SIG-M5 (cell line): ENCODE measurements at regions not wholly inside any gene's neighbourhood (a gene's known extent, or its start where the extent isn't known, plus 50 kb on each side); places are given as distances from the start of the nearest gene placed in this dataset.

Source experiments
- DNase-seq: peaks from one replicate; lab custom pipeline; 2025; lab: John Stamatoyannopoulos, UW

DNA sequence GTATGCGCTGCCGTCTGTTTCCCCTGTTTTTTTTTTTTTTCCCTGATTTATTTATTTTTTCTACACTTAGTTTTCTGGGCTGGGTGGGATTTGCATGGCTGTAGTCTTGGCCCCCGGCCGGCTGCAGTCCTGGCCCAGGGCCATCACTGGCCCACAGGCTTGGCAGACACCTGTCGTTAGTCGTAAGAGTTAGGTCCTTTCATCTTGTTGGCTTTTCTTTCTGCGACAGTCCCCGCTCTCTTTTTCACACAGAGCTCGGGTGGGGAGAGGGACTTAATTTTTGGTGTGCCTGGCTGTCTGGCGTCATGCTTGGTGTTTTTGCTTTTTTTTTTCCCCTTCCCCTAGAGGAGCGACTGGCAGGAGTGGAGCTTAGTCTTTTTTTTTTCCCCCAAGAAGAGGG, 183.4 kb downstream of the KLF13 start:
- DNase-seq = no peak

DNA sequence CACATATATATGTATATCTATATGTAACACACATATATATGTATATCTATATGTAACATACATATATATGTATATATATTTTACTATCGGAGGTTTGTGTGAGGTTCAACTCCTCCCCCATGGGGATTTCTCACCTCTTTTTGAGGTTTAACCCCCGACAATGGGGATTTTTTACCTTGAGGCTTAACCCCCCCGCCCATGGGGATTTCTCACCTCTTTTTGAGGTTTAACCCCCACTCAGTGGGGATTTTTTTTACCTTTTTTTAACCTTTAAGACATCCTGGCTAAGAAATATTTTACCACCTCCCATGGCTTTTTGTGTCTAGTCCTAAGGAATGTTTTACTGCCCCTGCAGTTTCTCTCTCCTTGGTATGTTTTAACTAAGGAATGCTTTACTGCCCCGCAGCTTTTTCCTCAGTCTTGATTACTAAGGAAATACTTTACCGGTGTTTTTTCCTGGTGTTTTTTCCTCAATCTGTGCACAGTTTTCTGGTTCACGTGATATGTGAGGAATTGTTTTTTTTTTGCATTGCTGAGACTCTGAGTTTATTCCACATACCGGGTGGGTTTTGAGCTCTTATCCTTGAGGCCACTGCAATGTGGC, 185.2 kb downstream of the KLF13 start:
- no peak for DNase-seq

DNA sequence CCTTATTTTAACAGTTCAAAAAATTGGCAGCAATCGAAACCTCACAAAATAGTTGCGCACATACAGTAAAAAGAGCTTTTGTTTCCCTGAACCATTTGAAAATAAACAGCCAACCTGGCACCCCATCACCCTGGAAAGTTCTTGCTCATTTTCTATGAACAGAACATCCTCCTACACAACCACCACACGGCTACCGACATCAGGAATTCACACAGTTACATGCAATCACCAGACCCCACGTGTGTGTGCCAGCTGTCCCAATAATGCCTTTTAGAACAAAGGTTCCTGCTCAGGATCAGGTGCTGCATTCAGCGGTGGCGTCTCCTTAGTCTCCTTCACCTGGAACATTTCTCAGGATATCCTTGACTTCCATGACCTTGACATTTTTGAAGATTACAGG, 186.5 kb downstream of the KLF13 start:
- no peak for DNase-seq

DNA sequence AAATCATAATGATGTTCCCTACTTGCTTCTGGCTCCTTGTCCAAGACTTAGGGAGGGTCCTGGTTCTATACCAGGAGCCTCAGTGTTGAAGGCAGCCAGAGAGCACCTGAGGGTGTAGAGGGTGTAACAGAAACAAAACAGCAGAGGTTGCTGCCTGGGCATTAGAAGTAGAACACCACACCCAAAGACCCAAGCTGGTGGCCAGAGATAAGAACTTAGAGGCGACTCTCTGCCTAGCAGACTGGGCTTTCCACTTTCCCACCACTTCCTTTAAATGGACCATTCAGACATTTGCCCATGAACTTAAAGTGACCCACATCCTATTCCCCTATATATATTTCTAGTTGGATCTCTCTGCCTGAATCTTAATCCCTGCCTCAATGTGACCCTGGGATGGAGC, 189.8 kb downstream of the KLF13 start:
- DNase-seq = no peak

DNA sequence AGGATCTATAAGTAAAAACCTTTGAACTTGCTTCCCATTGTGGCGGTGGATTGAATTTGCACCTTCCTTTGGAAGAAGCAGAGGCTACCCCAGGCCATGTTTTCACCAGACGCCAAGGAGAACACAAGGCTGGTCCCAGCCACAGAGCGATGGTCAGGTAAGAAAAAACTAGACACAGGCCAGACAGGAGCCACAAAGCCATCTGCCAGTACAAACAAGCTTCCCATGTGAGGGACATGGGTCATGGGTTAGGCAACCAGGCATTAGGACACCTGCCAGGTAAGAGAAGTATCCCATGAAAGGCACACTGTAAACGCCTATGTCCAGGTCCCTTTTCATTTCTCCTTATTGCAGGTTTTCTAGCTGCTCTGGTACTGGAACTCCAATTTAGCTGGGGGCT, 190.2 kb downstream of the KLF13 start:
- DNase-seq = no peak

DNA sequence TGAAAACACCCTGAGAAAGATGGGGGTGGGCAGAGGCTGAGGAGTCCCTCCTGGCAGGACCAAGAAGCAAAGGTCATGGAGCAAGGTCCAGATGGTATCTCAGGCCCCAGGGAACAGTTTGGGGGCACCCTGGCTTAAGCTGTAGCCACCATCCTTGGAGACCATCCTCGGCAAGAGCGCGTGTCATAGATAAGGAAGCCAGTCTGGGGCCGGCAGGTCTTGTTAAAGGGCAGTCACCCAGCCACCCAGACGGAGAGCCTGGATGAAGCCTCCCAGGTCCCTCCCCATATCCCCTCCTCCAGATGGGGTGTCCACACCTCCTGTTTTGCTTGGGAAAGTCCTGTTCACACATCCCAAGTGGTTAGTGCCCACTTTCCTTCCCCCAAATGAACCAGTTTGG, 191.1 kb downstream of the KLF13 start:
- DNase-seq = no peak

DNA sequence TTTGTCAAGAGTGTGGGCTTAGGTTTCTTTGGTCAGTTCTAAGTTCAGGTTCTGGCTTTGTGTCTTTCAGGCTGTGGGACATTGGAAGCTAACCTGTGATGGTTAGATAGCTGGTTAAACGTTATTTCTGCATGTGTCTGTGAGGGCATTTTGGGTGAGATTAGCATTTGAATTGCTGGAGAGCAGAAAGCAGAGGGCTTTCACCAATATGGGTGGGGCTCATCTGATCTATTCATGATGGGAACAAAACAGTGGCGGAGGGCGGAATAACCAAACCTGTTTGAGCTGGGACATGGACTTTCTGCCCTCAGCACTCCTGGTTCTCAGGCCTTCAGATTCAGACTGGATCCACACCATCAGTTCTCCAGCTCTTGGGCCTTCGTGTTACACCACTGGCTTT, 195.4 kb downstream of the KLF13 start:
- no peak for DNase-seq

DNA sequence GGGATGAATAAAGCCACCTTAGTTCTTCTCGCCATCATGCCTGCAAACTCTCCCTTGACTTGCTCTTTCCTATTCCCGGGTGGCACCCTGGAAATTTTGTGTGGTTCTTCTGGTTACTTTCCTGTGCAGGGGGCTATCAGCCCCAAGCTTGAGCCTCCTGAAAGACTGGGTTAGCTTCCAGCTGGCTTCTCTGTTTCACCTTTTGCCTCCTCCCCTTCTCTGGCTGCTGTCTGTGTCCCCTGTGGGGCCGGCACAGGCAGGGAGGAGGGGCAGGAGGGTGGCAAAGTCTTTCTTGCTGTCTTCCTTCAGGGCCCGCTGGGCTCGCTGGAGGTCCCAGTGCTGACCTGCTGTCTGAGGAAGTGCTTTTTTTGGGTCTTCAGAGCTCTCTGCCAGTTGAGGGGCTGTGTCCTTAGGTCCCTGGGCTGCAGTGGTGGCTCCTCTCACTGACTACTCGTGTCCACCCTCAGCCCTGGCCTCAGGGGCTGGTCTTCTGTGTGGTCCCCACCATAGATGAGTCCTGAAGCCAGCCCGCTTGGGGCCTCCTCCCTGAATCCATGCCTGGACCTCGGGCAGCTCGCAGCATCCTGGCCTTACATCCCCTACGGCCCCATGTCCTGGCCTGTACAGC, 196.5 kb downstream of the KLF13 start:
- no peak for DNase-seq

DNA sequence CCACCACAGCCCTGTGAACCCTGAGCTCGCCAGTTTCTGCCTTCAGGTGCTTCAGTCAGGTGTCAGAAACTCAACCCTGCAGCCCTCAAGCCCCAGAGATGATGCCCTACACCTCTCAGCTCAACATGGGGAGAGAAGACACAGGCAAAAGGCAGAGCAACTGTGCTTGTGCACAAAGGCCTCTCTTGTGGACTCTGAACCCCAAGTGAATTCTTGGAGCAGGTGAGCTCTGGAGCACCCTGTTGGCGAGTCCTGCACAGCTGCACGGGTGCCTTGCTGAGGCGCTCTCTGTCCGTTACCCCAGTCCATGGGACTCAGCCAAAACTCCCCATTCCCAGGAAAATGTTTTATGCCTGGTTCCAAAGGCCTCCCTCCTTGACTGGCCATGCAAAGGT, 197.0 kb downstream of the KLF13 start:
- no peak for DNase-seq

DNA sequence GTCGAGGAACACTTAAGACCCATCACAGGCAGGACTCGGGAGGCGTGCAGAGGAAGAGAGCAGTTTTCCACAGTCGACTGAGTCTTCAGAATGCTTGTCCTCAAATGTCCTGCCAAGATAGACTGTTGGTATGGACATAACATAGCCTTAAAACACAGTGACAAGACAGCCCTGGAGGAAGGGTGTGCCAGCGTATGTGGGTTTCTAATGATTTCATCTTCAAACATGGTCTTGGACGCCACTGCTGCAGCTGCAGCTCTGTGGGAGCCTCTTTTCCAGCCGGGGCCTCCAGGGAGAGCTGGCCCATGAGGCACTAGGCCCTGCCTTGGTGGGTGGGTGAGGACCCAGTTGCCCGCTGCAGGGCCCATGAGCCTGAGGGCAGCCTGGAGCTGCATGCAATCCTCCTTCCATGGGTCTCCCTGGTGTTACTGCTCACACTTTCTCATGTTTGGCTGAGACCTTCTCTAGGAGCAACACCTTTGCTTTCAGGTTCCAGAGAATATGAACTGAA, 198.6 kb downstream of the KLF13 start:
- DNase-seq = no peak

DNA sequence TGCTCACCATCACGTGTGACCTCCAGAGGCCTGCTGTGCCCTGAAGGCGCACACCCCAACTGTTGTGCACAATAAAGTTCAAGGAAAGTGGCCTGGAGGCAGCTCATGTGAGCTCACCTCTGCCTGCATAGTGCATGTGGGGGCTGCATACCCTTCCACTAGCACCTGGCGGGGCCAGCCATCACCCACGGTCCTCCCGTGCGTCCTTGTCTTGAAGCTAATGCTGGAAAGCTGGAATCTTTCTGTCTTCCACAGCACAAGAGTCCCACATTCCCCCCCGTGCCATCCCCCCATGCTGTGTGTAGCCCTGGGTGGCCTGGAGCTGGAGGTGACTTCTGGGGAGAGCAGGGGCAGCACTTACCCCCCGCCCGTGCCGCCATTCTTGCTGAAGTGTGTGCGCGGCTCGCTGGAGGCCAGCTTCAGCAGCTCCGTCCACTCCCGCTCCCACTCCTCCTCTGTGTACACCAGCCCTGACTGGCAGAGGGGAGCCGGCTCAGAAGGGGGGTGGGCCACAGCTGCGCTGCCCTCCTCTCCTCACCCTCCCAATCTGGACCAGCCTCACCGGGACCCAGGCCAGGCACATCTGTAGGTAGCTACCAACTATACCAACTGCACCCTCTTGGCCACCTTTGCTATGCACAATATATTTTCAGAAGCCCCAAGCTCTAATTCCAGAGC, 199.5 kb downstream of the KLF13 start:
- no peak for DNase-seq

DNA sequence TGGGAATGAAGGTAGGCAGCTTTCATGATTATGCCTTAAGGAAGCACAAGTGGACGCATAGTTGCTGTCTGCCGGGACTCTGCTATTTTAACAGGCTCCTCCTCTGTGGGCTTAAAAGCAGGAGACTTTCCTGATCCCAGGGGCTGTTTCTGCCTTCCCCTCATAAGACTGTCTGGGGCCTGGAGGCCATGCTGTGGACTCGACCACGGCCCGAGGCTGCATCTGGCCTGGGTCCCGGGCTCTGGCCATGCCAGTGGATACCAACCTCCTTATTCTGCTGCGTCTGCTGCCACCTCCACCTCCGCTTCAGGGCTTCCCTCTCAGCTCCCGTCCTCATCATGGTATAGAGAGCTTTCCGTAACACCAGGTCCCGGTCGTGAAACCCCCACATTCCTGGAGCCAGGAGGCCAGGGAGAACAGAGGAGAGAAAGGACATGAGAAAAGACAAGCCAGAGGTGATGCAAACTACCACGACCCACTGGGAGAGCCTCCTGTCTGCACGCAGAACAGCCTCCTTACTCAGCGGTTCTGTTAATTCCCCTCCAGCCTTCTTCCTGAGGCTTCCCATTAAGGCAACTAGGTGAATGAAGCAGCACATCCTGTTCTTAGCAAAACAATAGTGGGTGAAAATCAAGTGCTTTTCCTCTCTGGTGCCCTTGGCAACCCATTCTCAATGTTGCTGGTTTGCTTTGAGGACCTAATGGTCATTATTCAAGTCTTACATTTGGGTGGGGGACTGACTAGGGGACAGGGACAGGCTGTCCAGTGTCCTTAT, 200.5 kb downstream of the KLF13 start:
- DNase-seq = no peak

DNA sequence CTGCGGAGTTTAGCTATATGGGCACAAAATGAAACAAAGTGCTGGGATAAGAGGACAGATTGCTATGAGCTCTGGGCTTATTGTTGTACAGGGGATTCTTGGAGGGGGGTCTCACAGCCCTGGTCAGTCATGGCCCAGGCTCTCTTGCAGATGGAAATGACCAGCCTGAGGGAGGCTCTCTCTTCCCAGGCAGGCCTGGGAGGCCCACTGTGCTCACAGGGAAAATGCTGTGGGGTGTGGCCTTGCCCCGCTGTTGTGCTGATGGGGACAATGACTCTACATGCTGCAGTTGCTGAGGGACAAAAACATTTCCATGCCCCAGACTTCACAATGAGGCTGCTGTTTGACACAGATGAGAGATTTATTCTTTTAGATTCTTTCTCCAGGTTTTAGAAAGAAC, 202.2 kb downstream of the KLF13 start:
- DNase-seq = no peak

DNA sequence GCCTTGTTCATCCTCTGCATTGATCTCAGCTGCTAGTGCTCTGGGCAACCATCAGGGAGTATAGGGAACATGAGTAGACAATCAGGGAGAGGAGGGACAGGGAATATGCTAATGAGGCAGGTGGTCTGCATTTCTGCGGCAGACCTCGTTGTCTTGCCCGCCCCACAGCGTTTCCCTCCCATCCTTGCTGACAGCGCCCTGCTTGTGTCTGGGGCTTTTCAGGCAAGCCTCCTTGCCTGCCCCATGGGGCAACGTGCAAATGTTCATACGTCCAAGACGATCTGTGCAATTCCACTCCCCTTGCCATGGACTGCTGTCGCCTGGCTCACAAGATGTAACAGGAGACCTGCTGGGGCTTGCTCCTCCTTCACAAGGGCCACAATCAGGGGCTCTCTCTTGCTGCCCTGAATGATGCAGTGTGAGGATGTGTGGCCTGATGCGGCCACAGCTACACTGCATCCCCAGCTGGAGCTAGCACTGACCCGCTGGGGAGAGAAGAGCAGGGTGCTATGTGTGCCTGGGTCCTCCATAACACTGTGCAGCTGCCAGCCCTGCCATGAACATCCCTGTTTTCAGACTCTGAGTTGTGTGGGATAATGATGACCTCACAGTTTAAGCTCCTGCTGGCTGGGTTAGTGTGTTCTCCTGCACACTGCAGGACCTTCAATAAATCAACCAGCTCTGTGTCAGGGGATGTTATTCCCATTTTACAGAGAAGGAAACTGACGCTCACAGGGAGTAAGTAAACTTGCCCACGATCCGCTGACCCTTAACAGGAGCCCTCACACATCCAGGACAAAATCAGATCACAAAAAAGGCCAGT, 211.3 kb downstream of the KLF13 start:
- no peak for DNase-seq

DNA sequence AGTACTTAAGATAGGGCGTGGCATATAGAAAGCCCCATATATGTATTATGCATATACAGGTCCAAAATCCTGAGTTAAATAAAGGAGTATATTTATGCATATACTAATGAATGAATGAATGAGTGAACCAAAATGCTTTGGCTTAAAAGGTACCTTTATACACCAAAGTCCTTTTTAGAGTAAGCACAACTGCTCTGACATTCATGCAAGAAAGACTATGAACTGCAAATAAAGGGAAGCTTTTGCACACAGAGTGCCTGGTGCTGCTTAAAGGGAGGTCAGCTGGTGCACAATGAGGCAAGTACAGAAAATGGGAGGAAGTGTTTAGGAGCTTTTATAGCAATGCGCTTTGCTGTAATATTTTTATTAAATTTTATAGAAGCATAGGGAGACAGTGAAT, 214.0 kb downstream of the KLF13 start:
- no peak for DNase-seq

DNA sequence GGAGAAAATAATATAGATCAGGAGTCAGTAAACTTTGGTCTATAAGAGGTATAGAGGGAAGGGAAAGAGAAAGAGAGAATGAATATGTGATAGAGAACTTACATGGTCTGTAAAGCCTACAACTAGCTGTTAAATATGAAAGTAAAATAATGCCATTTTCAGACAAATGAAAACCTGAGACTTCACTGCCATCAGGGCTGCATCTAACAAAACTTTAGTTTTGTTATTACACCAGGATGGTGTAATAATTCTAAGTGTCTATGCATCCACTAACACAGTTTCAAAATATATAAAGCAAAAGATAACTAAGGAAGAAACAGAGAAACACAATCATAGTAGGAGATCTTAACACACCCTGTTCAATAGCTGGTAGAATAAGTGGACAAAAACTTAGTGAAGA, 217.7 kb downstream of the KLF13 start:
- DNase-seq = no peak

DNA sequence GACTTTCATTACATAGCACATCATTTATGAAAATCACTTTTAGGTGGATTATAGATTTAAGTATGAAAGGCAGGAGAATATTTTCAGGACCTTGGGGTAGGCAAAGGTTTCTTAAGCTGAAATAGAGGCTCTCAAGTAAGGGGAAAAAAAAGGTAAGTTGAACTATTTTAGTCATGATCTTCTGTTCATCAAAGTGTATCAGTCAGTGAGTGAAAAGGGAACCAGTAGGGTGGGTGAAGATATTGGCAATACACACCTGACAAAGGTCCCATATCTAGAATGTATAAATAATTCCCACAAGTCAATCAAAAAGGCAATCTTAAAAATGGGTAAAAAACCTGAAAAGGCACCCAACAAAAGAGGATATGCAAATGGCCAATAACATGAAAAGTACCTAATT, 218.6 kb downstream of the KLF13 start:
- DNase-seq = no peak

DNA sequence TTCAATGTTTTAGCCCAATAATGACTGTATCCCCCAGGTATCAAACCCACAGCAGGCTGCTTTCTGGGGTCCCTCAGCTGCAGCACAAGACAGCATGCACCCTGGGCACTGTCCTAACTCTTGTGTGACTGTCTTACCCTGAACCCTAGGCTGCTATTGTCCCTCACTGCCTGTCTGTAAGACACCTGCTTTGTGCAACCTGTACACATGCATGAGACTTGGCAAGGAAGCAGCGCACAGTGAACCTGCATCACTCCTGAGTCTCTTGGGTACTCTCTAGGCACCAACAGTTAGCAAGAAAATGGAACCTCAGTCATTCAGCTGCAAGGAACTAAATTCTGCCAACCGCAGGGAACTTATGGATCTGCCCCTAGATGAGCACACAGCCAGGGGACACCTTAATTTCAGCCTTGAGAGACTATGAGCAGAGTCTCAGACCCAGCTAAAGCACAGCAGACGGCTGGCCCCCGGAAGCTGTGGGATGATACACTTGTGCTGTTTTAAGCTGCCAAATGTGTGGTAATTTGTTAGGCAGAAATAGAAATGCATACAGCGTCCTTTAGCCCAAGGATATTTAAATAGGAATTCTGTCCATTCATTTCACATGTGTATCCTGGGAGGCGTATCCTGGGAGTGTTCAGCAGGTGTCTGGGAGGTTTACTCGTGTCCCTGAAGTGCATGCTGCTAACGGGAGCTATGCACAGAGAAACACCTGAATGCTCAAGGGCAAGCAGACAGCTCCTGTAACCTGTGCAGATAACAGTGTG, 223.8 kb downstream of the KLF13 start:
- DNase-seq = no peak

DNA sequence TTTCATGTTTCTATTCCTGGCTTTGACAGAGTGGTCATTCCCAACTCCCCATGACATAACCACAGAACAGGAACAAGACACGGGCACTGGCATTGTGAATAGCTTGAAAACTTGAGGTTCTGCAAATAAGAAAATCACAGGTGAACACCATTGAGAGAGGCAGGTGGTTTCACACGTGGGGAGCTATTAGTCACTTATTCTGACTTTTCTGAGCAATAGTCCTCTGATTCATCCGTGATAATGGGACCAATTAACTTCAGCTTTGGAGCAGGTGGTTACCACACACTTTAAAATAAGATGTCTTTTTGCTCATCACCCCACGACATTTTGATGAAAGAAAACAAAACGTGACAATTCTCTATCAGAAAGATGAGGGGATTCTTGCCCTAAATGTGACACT, 224.7 kb downstream of the KLF13 start:
- DNase-seq = no peak

DNA sequence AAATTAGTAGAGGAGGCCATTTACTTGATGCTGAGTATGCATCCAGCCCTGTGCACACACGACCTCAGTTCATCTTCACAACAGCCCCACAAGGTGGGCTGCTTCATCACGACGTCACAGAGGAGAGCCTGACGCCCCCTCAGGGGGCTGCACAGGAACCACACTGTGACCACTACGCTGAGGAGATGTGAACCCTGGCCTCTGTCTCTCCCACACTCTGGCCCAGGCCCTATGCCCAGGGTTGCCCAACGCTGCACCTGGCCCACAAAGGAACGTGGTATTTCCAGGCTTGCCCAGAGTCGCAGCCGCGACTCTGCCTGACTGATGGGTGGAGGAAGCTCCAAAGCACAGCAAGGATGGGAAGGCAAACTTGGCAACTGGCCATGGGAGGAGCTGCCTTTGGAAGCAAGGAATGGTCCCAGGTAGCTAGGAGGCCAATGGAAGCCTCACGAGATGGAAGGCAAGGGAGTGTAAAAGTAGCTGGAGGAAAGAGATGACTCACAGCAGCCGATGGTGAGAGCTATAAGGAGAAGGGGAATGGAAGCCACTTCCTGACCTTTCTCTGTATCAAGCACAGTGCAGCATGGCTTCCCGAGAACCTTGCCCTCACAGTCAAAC, 226.0 kb downstream of the KLF13 start:
- no peak for DNase-seq

DNA sequence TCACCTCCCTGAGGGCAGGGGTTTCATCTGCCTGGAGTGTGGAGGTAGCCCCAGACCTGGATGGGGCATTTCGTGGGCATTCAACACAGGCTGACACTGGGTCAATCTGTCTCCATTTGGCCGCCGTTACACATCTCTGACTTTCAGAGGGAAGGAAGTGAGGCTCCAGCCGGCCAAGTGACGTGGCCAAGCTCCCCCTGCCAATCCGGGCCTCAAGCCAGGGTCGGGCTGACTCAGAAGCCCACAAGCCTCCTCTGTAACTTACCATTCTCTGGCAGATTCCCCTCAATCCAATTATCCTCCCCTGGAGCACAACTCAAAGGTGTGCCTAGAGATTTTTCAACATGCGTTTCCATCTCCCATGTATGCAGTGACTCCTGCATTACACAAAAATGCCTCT, 227.6 kb downstream of the KLF13 start:
- no peak for DNase-seq
